Endothelial cell (in vitro differentiated cells): ENCODE measurements at regions not wholly inside any gene's neighbourhood (a gene's known extent, or its start where the extent isn't known, plus 50 kb on each side); places are given as distances from the start of the nearest gene placed in this dataset.

Experiments
- DNase-seq: peaks from one replicate; pipeline ENCODE4 v3.0.0; 2021; ENCODE audit warnings: low spot score
- H3K27ac Mint-ChIP-seq: one replicate; pipeline ENCODE4 v1.8.0; 2021; ENCODE audit warnings: mixed read lengths, inconsistent platforms; ENCODE audit not compliant: unreplicated experiment
- H3K27me3 Mint-ChIP-seq: one replicate; pipeline ENCODE4 v1.8.0; 2021; ENCODE audit warnings: mild to moderate bottlenecking, moderate library complexity, mixed read lengths, inconsistent platforms; ENCODE audit not compliant: unreplicated experiment
- H3K36me3 Mint-ChIP-seq: one replicate; pipeline ENCODE4 v1.8.0; 2021; ENCODE audit warnings: mild to moderate bottlenecking, low read depth, mixed read lengths, inconsistent platforms; ENCODE audit not compliant: unreplicated experiment
- H3K4me1 Mint-ChIP-seq: one replicate; pipeline ENCODE4 v1.8.0; 2021; ENCODE audit warnings: mild to moderate bottlenecking, mixed read lengths, inconsistent platforms; ENCODE audit not compliant: unreplicated experiment
- H3K4me3 Mint-ChIP-seq: one replicate; pipeline ENCODE4 v1.8.0; 2021; ENCODE audit warnings: mild to moderate bottlenecking, mixed read lengths, inconsistent platforms; ENCODE audit not compliant: unreplicated experiment
- H3K9me3 Mint-ChIP-seq: one replicate; pipeline ENCODE4 v1.8.0; 2021; ENCODE audit warnings: mixed read lengths, inconsistent platforms; ENCODE audit not compliant: unreplicated experiment
- TF ChIP-seq, protein P1 (sequence below): fragments of 200-600 bp; sonication (generic); IDR thresholded peaks from one replicate; pipeline ENCODE4 v1.5.0; 2021; ENCODE audit warnings: antibody characterized with exemption; ENCODE audit not compliant: unreplicated experiment

DNA sequence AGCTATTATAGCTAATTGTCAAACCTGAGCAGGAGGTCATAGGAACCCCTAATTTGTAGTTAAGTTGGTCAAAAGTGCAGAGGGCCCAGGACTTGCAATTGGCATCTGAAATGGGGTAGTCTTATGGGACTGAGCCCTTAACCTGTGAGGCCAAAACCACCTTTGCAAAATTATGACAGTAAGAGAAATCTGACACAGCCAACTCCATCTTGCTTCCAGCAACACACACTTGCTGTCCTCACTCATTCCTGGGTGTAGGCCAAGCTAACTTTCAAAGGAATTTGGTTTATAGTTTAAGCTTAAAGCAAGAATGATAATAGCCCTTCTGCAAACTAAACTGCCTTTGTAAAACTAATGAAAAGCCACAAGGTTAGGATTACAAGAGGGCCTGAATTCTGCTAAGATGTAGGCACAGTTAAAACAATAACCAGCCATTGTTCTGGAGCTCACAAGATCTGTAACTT lies 57.6 kb upstream of the FRMD4B start:
- H3K4me1 Mint-ChIP-seq: peaks cover 8% of the 10 kb centered on the region
- DNase-seq: no peak
- no peaks in the 10 kb centered on the region for H3K36me3 Mint-ChIP-seq

DNA sequence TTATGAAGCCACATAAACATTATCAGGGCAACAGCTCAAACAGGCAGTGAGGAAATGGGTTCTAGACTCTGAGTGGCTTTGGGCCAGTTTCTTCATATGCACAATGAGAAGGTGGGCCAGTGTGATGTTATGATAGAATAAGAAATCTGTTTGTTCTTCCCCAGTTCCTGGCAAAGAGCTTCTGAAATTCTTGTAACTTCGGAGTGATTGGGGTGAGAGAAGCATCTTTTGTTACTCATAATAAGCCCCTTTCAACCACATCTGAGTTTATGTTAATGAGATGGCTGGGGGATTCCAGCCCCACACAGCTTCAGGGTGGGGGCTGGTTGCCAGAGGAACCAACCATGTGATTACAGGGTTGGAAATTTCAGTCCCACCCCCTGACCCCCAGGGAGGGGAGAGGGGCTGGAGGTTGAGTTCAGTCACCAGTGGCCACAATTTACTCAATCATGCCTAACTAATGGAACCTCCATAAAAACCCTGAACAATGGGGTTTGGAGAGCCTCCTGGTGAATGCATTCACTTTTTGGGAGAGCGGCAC lies 57.0 kb upstream of the FRMD4B start:
- Mint-ChIP-seq H3K4me3 (no peak overlapping the region), H3K27ac (no peak overlapping the region), H3K9me3 (no peaks in the 10 kb centered on the region), H3K36me3 (no peaks in the 10 kb centered on the region), H3K4me1 (peaks cover 8% of the 10 kb centered on the region), H3K27me3 (no peaks in the 10 kb centered on the region)
- TF ChIP-seq, protein P1, sequence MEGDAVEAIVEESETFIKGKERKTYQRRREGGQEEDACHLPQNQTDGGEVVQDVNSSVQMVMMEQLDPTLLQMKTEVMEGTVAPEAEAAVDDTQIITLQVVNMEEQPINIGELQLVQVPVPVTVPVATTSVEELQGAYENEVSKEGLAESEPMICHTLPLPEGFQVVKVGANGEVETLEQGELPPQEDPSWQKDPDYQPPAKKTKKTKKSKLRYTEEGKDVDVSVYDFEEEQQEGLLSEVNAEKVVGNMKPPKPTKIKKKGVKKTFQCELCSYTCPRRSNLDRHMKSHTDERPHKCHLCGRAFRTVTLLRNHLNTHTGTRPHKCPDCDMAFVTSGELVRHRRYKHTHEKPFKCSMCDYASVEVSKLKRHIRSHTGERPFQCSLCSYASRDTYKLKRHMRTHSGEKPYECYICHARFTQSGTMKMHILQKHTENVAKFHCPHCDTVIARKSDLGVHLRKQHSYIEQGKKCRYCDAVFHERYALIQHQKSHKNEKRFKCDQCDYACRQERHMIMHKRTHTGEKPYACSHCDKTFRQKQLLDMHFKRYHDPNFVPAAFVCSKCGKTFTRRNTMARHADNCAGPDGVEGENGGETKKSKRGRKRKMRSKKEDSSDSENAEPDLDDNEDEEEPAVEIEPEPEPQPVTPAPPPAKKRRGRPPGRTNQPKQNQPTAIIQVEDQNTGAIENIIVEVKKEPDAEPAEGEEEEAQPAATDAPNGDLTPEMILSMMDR: no peak
- DNase-seq: no peak

More for the DNA sequence above, 57.6 kb upstream of the FRMD4B start:
- no peaks in the 10 kb centered on the region for H3K9me3 Mint-ChIP-seq
- H3K27me3 Mint-ChIP-seq: no peaks in the 10 kb centered on the region
- H3K27ac Mint-ChIP-seq: no peak overlapping the region
- TF ChIP-seq, protein P1: no peak
- H3K4me3 Mint-ChIP-seq: no peak overlapping the region

DNA sequence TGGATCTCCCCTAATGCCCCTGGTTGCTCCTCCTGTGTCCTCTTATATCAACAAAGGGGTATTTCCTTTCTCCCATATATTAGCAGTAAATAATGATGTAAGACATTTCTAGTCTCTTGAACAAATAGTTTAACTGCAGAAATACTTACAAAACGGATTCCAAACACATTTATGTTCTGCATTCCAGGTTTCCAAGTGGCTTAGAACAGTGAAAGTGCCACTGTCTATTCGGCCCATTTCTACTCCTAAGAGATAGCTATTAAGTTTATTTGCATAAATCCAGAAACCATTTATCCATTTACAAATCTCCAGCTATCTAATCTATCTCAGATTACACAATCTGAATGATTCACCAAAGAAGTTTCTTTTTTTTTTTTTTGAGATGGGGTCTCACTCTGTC lies 55.8 kb upstream of the FRMD4B start:
- no peaks in the 10 kb centered on the region for H3K36me3 Mint-ChIP-seq
- no peak overlapping the region for H3K27ac Mint-ChIP-seq
- TF ChIP-seq, protein P1: no peak
- no peaks in the 10 kb centered on the region for H3K27me3 Mint-ChIP-seq
- no peak overlapping the region for H3K4me3 Mint-ChIP-seq
- no peaks in the 10 kb centered on the region for H3K9me3 Mint-ChIP-seq
- H3K4me1 Mint-ChIP-seq: peaks cover 5% of the 10 kb centered on the region
- no peak for DNase-seq

DNA sequence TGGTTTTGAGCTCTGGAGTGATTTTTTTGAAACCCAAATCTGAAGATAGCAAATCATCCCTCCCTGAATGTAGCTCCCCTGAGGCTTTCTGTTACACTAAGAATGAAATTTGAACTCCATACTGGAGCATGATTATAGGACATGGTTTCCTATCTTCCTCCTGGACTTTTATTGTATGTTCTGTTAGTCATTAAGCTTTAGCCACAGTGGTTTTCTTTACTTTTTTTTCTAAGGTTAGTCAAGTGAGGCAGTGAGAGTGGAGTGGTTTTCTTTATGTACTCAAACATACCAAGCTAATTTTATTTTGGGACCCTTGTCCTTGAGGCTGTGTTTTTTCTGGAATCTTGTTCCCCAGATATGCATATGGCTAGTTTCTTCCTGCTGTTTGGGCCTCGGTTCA lies 55.2 kb upstream of the FRMD4B start:
- no peak overlapping the region for H3K4me3 Mint-ChIP-seq
- H3K27me3 Mint-ChIP-seq: no peaks in the 10 kb centered on the region
- no peaks in the 10 kb centered on the region for H3K36me3 Mint-ChIP-seq
- TF ChIP-seq, protein P1: no peak
- peak overlapping the region; percentile 10 for H3K27ac Mint-ChIP-seq
- H3K4me1 Mint-ChIP-seq: peaks cover 5% of the 10 kb centered on the region
- no peak for DNase-seq
- no peaks in the 10 kb centered on the region for H3K9me3 Mint-ChIP-seq

DNA sequence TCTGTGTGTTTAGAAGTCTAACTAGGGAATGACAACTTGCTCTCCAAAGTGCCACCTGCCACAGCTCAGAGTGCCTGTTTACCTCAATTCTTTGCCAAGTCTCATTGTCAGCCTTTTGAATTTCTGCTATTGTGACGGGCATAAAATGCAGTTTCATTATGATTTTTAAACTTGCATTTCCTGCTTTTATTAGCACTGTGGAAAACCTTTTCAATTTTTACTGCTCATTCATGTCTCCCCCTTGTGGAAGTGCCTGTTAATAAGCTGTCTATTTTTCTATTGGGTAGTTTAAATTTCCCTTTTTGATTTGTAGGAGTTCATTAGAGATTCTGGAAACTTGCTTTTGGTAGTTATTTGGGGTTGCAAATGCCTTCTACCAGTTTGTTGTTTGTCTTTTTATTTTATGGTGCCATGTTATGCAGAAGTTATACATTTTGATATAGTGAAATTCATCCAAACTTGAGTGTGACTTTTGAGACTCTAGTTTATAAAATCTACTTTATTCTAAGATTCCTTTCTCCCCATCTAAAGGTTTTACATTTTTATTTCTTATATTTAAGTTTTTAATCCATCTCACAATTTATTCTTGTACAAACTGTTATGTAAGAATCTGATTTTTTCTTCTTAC lies 53.9 kb upstream of the FRMD4B start:
- H3K36me3 Mint-ChIP-seq: no peaks in the 10 kb centered on the region
- H3K27me3 Mint-ChIP-seq: no peaks in the 10 kb centered on the region
- no peak overlapping the region for H3K4me3 Mint-ChIP-seq
- no peak overlapping the region for H3K27ac Mint-ChIP-seq
- H3K9me3 Mint-ChIP-seq: no peaks in the 10 kb centered on the region
- TF ChIP-seq, protein P1: peak; percentile 72
- peaks cover 5% of the 10 kb centered on the region for H3K4me1 Mint-ChIP-seq
- no peak for DNase-seq
